GM12864 (cell line): ENCODE measurements at regions not wholly inside any gene's neighbourhood (a gene's known extent, or its start where the extent isn't known, plus 50 kb on each side); places are given as distances from the start of the nearest gene placed in this dataset.

Source experiments
- DNase-seq: peaks from one replicate; pipeline ENCODE4 v3.0.0-alpha.2; 2011; ENCODE audit warnings: low read depth
- H3K4me3 ChIP-seq: 2 replicates; pipeline ENCODE4 v1.5.1; 2011; ENCODE audit warnings: mild to moderate bottlenecking, low read depth, low read length, control low read depth
- CTCF ChIP-seq: IDR thresholded peaks from 2 replicates; pipeline ENCODE4 v1.5.1; 2011; ENCODE audit warnings: low read depth, mild to moderate bottlenecking, moderate library complexity, low read length, control low read depth, inconsistent platforms; ENCODE audit errors: missing control alignments

GRCh38 chr21:18772897-18773296 is 369.3 kb upstream of the TMPRSS15 start:
- TF ChIP-seq CTCF = no peak
- DNase-seq = no peak
- H3K4me3 ChIP-seq = no peak overlapping the region

- no peak for DNase-seq
- TF ChIP-seq CTCF = no peak
- H3K4me3 ChIP-seq = no peak overlapping the region
Observed at GRCh38 chr21:18776936-18777335, 373.4 kb upstream of the TMPRSS15 start.

- TF ChIP-seq CTCF = no peak
- no peak overlapping the region for H3K4me3 ChIP-seq
- DNase-seq = no peak
Observed at GRCh38 chr21:18782721-18783120, 379.1 kb upstream of the TMPRSS15 start.

- DNase-seq = no peak
- TF ChIP-seq CTCF = no peak
- no peak overlapping the region for H3K4me3 ChIP-seq
Observed at GRCh38 chr21:18801468-18801867, 397.9 kb upstream of the TMPRSS15 start.

GRCh38 chr21:18803624-18804023 is 400.0 kb upstream of the TMPRSS15 start:
- H3K4me3 ChIP-seq = no peak overlapping the region
- no peak for TF ChIP-seq CTCF
- no peak for DNase-seq

- no peak overlapping the region for H3K4me3 ChIP-seq
- DNase-seq = no peak
- no peak for TF ChIP-seq CTCF
Observed at GRCh38 chr21:18810136-18810535, 406.6 kb upstream of the TMPRSS15 start.

GRCh38 chr21:18812308-18812707 is 408.7 kb upstream of the TMPRSS15 start:
- DNase-seq = no peak
- TF ChIP-seq CTCF = no peak

More at GRCh38 chr21:18812308-18812707, 408.7 kb upstream of the TMPRSS15 start:
- no peak overlapping the region for H3K4me3 ChIP-seq
